ENCODE measurements at regions not wholly inside any gene's neighbourhood (a gene's known extent, or its start where the extent isn't known, plus 50 kb on each side); places are given as distances from the start of the nearest gene placed in this dataset.

GRCh38 chr15:91559066-91559465 lies 294.4 kb upstream of the SLCO3A1 start (continued):
- no peak for TF ChIP-seq ZNF462 (CRISPR knock-in tag; IDR thresholded peaks at IDR 0.05)

DNA sequence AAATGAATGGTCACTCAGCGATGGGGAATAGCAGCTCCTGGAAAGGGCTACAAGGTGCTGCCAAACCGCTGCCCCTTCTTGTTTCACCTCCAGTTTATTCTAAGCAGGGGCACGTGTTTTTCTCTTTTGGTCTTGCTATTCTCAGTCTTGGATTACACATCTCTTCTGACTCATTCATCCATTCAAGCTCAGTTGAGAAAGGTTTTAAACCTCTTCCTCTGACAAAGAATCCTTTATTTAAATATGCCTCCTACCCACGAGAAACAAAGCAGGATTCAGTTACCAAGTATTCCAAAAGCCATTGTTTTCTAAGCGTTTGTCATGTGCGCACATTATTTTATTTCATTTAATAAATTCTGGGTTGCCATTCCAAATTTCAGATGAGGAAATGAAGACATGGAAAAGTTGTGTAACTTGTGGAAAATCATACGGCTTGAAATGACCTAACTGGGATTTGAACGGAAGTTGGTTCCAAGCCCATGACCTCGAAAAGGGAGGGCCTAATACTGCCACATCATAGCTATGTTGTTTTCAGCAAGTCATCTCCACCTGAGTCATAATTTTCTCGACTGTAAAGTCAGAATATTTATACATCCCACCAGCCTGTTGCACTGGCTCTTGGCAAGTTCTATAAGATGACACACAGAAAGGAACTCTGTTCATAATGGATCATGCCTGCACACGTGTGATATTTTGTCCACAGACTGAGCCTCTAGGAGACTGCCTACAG lies 292.0 kb upstream of the SLCO3A1 start:
- H3K27me3 ChIP-seq (ENCODE audit: insufficient read depth): no peaks in the 10 kb centered on the region
- H3K9me3 Mint-ChIP-seq: no peaks in the 10 kb centered on the region; the same call in 2 of the 3 replicates
- peaks cover 5% of the 10 kb centered on the region; the same call in 1 of the 2 replicates for H3K9me2 ChIP-seq (ENCODE audit: insufficient read depth)
- no peak overlapping the region for H3K27ac ChIP-seq (ENCODE audit: low read depth)
- no peak for TF ChIP-seq CREB1 (CRISPR knock-in tag; IDR thresholded peaks at IDR 0.05; ENCODE audit: low read depth)
- no peak for TF ChIP-seq EZH2phosphoT487 (IDR thresholded peaks at IDR 0.05; ENCODE audit: unreplicated experiment)
- no peak for TF ChIP-seq ZNF114 (CRISPR knock-in tag; IDR thresholded peaks at IDR 0.05)
- TF ChIP-seq CTCF (conservative IDR thresholded peaks at IDR 0.05; ENCODE audit: low read depth in 2 of 2): no peak
- no peaks in the 10 kb centered on the region for H3F3A ChIP-seq (replicated peaks; ENCODE audit: low read depth)
- no peaks in the 10 kb centered on the region for H3K79me2 ChIP-seq (replicated peaks; ENCODE audit: insufficient read depth)
- no peak overlapping the region for H3K27ac Mint-ChIP-seq
- peaks cover 4% of the 10 kb centered on the region; the same call in 1 of the 3 replicates for H3K4me1 Mint-ChIP-seq
- no peak overlapping the region for H3K4me2 ChIP-seq
- no peaks in the 10 kb centered on the region for H3K27me3 Mint-ChIP-seq (ENCODE audit: insufficient read depth, low read depth, poor library complexity)
- DNase-seq (ENCODE audit: low spot score) (no peak), ATAC-seq (no peak)
- H3K4me1 ChIP-seq (ENCODE audit: insufficient read depth): no peaks in the 10 kb centered on the region
- no peak overlapping the region for H3K4me3 Mint-ChIP-seq
- peak overlapping the region; percentile 8; the same call in 1 of the 2 replicates for H2AFZ ChIP-seq
- H3K36me3 ChIP-seq (ENCODE audit: insufficient read depth): no peaks in the 10 kb centered on the region
- H3K4me3 ChIP-seq: no peak overlapping the region
- H4K20me1 ChIP-seq (replicated peaks; ENCODE audit: insufficient read depth): no peaks in the 10 kb centered on the region; the same call in 1 of the 2 replicates
- no peaks in the 10 kb centered on the region for H3K36me3 Mint-ChIP-seq (ENCODE audit: low read depth)
